ENCODE measurements at regions not wholly inside any gene's neighbourhood (a gene's known extent, or its start where the extent isn't known, plus 50 kb on each side); places are given as distances from the start of the nearest gene placed in this dataset.
A peak's percentile ranks its signal among the peaks of the same experiment; 100 is the strongest.

GRCh38 chr13:106038752-106039151, 496.7 kb downstream of the EFNB2 start:
- no peak for DNase-seq (ENCODE audit: low spot score)
- no peak for TF ChIP-seq CTCF (IDR thresholded peaks at IDR 0.05)
- no peaks in the 10 kb centered on the region for H3K27me3 Mint-ChIP-seq (ENCODE audit: low read depth)
- H3K9me3 Mint-ChIP-seq (ENCODE audit: low read depth) = no peaks in the 10 kb centered on the region
- H3K27ac Mint-ChIP-seq (ENCODE audit: unreplicated experiment) = peak overlapping the region; percentile 94
- peaks cover 17% of the 10 kb centered on the region for H3K4me1 Mint-ChIP-seq (ENCODE audit: low read depth)
- H3K36me3 Mint-ChIP-seq (ENCODE audit: low read depth) = no peaks in the 10 kb centered on the region
- H3K4me3 Mint-ChIP-seq (ENCODE audit: unreplicated experiment) = no peak overlapping the region

- TF ChIP-seq CTCF (IDR thresholded peaks at IDR 0.05) = no peak
- no peak for DNase-seq (ENCODE audit: low spot score)
- no peaks in the 10 kb centered on the region for H3K36me3 Mint-ChIP-seq (ENCODE audit: low read depth)
- H3K27ac Mint-ChIP-seq (ENCODE audit: unreplicated experiment) = no peak overlapping the region
- peaks cover 27% of the 10 kb centered on the region for H3K4me1 Mint-ChIP-seq (ENCODE audit: low read depth)
- H3K9me3 Mint-ChIP-seq (ENCODE audit: low read depth) = no peaks in the 10 kb centered on the region
- no peaks in the 10 kb centered on the region for H3K27me3 Mint-ChIP-seq (ENCODE audit: low read depth)
- H3K4me3 Mint-ChIP-seq (ENCODE audit: unreplicated experiment) = no peak overlapping the region
These were observed 498.6 kb downstream of the EFNB2 start for GRCh38 chr13:106036870-106037269.

- Mint-ChIP-seq H3K4me3 (ENCODE audit: unreplicated experiment) (no peak overlapping the region), H3K27ac (ENCODE audit: unreplicated experiment) (no peak overlapping the region), H3K36me3 (ENCODE audit: low read depth) (no peaks in the 10 kb centered on the region), H3K27me3 (ENCODE audit: low read depth) (no peaks in the 10 kb centered on the region), H3K4me1 (ENCODE audit: low read depth) (peaks cover 25% of the 10 kb centered on the region), H3K9me3 (ENCODE audit: low read depth) (no peaks in the 10 kb centered on the region)
- TF ChIP-seq CTCF (IDR thresholded peaks at IDR 0.05) = no peak
- DNase-seq (ENCODE audit: low spot score) = no peak
These were observed 501.3 kb downstream of the EFNB2 start for GRCh38 chr13:106034201-106034600.

DNA sequence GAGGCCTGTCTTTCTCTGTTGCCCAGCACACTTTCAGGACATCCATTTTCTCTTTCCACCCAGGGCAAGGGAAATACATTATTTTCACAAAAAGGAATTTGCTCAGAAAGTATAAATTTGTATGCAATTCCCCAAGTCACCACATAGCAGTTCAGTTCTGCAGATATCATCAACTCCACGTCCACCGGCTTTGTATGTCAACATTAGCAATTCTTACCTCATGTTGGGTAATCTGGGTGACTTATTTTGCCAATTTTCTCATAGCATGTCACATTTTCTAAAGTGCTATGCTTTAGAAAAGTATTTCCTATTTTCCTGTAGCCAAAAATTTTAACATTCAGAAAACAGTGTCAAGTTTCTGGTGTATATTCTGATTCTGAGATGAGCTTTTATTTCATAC, 501.8 kb downstream of the EFNB2 start:
- Mint-ChIP-seq H3K4me3 (ENCODE audit: unreplicated experiment) (no peak overlapping the region), H3K9me3 (ENCODE audit: low read depth) (no peaks in the 10 kb centered on the region), H3K27ac (ENCODE audit: unreplicated experiment) (peak overlapping the region; percentile 19), H3K36me3 (ENCODE audit: low read depth) (no peaks in the 10 kb centered on the region), H3K27me3 (ENCODE audit: low read depth) (no peaks in the 10 kb centered on the region), H3K4me1 (ENCODE audit: low read depth) (peaks cover 21% of the 10 kb centered on the region)
- DNase-seq (ENCODE audit: low spot score) = no peak
- peak; percentile 74 for TF ChIP-seq CTCF (IDR thresholded peaks at IDR 0.05)

DNA sequence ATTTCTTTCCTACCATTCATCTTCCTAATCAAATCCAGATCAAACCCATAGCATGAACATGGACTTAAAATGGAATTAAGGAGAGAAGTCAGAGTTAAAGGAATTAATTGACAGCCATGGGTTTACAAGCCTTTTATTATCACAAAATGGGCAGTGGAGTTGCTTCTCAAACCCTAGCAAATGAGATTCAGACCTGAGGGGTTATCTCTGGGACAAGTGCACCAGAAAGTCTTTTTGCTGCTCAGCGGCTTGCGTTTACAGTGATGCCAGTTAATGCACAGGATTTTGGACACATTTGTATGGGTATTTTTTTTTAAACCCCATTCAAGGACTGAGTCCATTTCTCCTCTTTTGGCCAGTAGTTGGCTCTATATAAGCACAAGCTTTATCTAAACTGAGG, 503.0 kb downstream of the EFNB2 start:
- no peak for DNase-seq (ENCODE audit: low spot score)
- Mint-ChIP-seq H3K27me3 (ENCODE audit: low read depth) (no peaks in the 10 kb centered on the region), H3K27ac (ENCODE audit: unreplicated experiment) (no peak overlapping the region), H3K36me3 (ENCODE audit: low read depth) (no peaks in the 10 kb centered on the region), H3K4me3 (ENCODE audit: unreplicated experiment) (no peak overlapping the region), H3K4me1 (ENCODE audit: low read depth) (peaks cover 16% of the 10 kb centered on the region), H3K9me3 (ENCODE audit: low read depth) (no peaks in the 10 kb centered on the region)
- TF ChIP-seq CTCF (IDR thresholded peaks at IDR 0.05) = no peak

All from chondrocyte (in vitro differentiated cells).